ENCODE measurements at regions not wholly inside any gene's neighbourhood (a gene's known extent, or its start where the extent isn't known, plus 50 kb on each side); places are given as distances from the start of the nearest gene placed in this dataset.

GRCh38 chr2:95707837-95708236 lies 116.0 kb downstream of the TRIM43 start:
- TF ChIP-seq CTCF (IDR thresholded peaks at IDR 0.05; ENCODE audit: low read length) (no peak), EZH2 (IDR thresholded peaks at IDR 0.05; ENCODE audit: borderline replicate concordance, low read length) (no peak)
